ENCODE measurements at regions not wholly inside any gene's neighbourhood (a gene's known extent, or its start where the extent isn't known, plus 50 kb on each side); places are given as distances from the start of the nearest gene placed in this dataset.

DNA sequence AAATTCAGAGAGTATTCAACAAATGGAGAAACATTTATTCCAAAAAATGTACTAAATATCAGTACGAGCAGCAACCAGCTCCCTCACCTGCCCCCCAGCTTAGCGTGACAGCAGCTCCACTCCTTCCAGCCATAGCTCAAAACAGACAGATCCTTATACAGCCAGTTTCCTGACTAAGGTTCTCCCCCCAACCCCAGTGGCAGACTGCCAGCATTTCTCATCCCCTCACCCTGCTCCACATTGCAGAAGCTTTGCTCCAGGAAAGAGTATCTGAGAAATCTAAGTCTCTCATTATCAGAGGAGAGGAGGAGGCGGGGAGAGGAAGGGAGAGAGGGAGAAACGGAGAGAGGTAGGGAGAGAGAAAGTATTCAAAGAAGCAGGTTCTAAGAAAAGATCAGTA lies 53.3 kb upstream of the PASD1 start:
- Histone ChIP-seq H4K91ac (ENCODE audit: low read depth, low read length) (no peak overlapping the region), H3K79me1 (ENCODE audit: low read length) (no peaks in the 10 kb centered on the region), H3K79me2 (ENCODE audit: control insufficient read depth, insufficient read depth, low read length, poor library complexity) (no peaks in the 10 kb centered on the region), H3K23ac (ENCODE audit: low read length) (no peak overlapping the region), H3K9me3 (ENCODE audit: insufficient read depth, low read depth, low read length) (no peaks in the 10 kb centered on the region), H3K14ac (ENCODE audit: low read length) (no peak overlapping the region), H4K8ac (ENCODE audit: low read depth, low read length) (no peak overlapping the region), H3K27ac (ENCODE audit: low read depth, low read length) (no peak overlapping the region), H3K36me3 (ENCODE audit: control insufficient read depth in 1 of 2, insufficient read depth in 2 of 2, low read length in 2 of 2) (no peaks in the 10 kb centered on the region), H2AFZ (ENCODE audit: insufficient read depth, low read length, poor library complexity) (no peak overlapping the region), H2BK12ac (ENCODE audit: low read length) (no peak overlapping the region), H3K4me2 (ENCODE audit: low read length) (no peak overlapping the region), H3K4me3 (ENCODE audit: low read depth, low read length) (no peak overlapping the region), H3K27me3 (ENCODE audit: insufficient read depth, low read length) (no peaks in the 10 kb centered on the region), H2AK5ac (ENCODE audit: low read length) (no peak overlapping the region), H2BK5ac (ENCODE audit: low read depth, low read length, poor library complexity) (no peak overlapping the region), H3K18ac (ENCODE audit: low read length) (no peak overlapping the region), H3K9ac (ENCODE audit: low read length) (no peak overlapping the region), H4K12ac (ENCODE audit: low read depth, low read length) (no peak overlapping the region), H2BK120ac (ENCODE audit: insufficient read depth, low read length, poor library complexity) (no peak overlapping the region), H3K4ac (ENCODE audit: low read depth, low read length) (no peak overlapping the region), H3K4me1 (ENCODE audit: control insufficient read depth in 1 of 2, insufficient read depth in 2 of 2, low read length in 2 of 2) (no peaks in the 10 kb centered on the region)
- no CpG with 5 or more reads among the region's 4 CpGs for WGBS (ENCODE audit: extremely low coverage, insufficient coverage, insufficient read length)
- DNase-seq: no peak

DNA sequence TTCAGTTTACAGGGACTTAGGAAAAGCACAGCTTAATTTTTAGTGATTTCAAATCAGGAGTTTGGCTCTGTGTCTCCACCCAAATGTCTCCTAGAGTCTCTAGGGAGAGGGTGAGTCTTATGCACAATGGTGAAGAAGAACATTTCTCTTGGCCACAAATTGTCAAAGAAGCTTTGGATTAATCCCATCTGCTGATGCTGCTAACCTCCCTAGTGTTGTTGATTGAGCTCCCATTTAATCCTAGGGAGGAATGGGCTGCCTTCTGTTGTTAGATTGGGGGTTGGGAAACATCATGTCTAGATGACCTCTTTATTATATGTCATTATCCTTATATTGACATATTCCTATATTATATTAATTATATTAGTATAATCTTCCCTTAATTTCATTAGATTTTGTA lies 50.0 kb upstream of the PASD1 start:
- H3K4me2 ChIP-seq (ENCODE audit: low read length): no peak overlapping the region
- H3K4me3 ChIP-seq (ENCODE audit: low read depth, low read length): no peak overlapping the region
- H3K79me1 ChIP-seq (ENCODE audit: low read length): no peaks in the 10 kb centered on the region
- H3K36me3 ChIP-seq (ENCODE audit: control insufficient read depth in 1 of 2, insufficient read depth in 2 of 2, low read length in 2 of 2): no peaks in the 10 kb centered on the region
- H3K27me3 ChIP-seq (ENCODE audit: insufficient read depth, low read length): no peaks in the 10 kb centered on the region
- no peaks in the 10 kb centered on the region for H3K79me2 ChIP-seq (ENCODE audit: control insufficient read depth, insufficient read depth, low read length, poor library complexity)
- no peak overlapping the region for H2AFZ ChIP-seq (ENCODE audit: insufficient read depth, low read length, poor library complexity)
- no peak overlapping the region for H3K18ac ChIP-seq (ENCODE audit: low read length)
- H3K4ac ChIP-seq (ENCODE audit: low read depth, low read length): no peak overlapping the region
- H4K12ac ChIP-seq (ENCODE audit: low read depth, low read length): no peak overlapping the region
- no peak overlapping the region for H4K8ac ChIP-seq (ENCODE audit: low read depth, low read length)
- no peak overlapping the region for H2BK120ac ChIP-seq (ENCODE audit: insufficient read depth, low read length, poor library complexity)
- DNase-seq: no peak
- H3K14ac ChIP-seq (ENCODE audit: low read length): no peak overlapping the region
- H3K4me1 ChIP-seq (ENCODE audit: control insufficient read depth in 1 of 2, insufficient read depth in 2 of 2, low read length in 2 of 2): no peaks in the 10 kb centered on the region
- no peak overlapping the region for H2BK12ac ChIP-seq (ENCODE audit: low read length)
- no peaks in the 10 kb centered on the region for H3K9me3 ChIP-seq (ENCODE audit: insufficient read depth, low read depth, low read length)
- no peak overlapping the region for H2AK5ac ChIP-seq (ENCODE audit: low read length)
- H2BK5ac ChIP-seq (ENCODE audit: low read depth, low read length, poor library complexity): no peak overlapping the region
- no peak overlapping the region for H3K23ac ChIP-seq (ENCODE audit: low read length)
- H3K27ac ChIP-seq (ENCODE audit: low read depth, low read length): no peak overlapping the region
- no peak overlapping the region for H3K9ac ChIP-seq (ENCODE audit: low read length)
- no peak overlapping the region for H4K91ac ChIP-seq (ENCODE audit: low read depth, low read length)

All from trophoblast cell (in vitro differentiated cells and primary cell).